ENCODE measurements at regions not wholly inside any gene's neighbourhood (a gene's known extent, or its start where the extent isn't known, plus 50 kb on each side); places are given as distances from the start of the nearest gene placed in this dataset.
"Not testable (repeated sequence)": the region's sequence is repeated elsewhere in the genome, so short reads cannot be mapped to it uniquely, and the experiment has no call there.

DNA sequence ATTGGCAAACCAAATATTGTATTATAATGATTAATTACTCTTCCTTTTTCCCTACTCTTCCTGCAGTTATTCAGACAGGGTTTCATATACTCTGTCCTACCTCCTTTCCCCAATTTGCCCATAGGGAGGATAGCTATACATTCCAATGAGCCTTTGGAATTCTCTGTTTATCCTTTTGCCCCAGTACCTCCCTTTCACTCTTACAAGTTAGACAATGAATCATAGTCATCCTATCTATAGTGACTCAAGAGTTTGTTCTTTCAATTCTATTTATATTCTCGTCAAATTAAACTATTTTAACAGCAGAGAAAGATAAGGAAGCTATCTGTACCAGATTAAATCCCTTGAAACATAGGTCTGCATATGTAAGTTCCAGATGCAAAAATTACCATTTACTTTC lies 437.5 kb downstream of the NR4A2 start:
- Mint-ChIP-seq H3K9me3 (peaks cover 0 to 15% (median 0%) of the 10 kb centered on the region in 9 donors), H3K36me3 (no peaks in the 10 kb centered on the region), H3K27me3 (no peaks in the 10 kb centered on the region), H3K4me3 (no peak overlapping the region), H3K27ac (no peak overlapping the region), H3K4me1 (no peaks in the 10 kb centered on the region)
- POLR2A ChIA-PET, result no interaction called here
- DNase-seq, result no peak
- ATAC-seq, result no peak

DNA sequence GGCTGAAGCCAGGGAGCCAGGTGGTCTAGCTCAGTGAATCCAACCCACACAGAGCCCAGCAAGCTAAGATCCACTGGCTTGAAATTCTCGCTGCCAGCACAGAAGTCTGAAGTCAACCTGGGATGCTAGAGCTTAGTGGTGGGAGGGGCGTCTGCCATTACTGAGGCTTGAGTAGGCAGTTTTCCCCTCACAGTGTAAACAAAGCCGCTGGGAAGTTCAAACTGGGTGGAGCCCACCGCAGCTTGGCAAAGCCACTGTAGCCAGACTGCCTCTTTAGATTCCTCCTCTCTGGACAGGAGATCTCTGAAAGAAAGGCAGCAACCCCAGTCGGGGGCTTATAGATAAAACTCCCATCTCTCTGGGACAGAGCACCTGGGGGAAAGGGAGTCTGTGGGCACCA lies 452.1 kb downstream of the NR4A2 start:
- H3K27ac Mint-ChIP-seq, H3K4me1 Mint-ChIP-seq, ATAC-seq, POLR2A ChIA-PET, DNase-seq, H3K4me3 Mint-ChIP-seq, H3K27me3 Mint-ChIP-seq: not testable (repeated sequence)
- Mint-ChIP-seq H3K9me3 (peaks cover 8 to 59% (median 36%) of the 10 kb centered on the region in 9 donors), H3K36me3 (peaks cover 0 to 22% (median 0%) of the 10 kb centered on the region in 3 donors)

DNA sequence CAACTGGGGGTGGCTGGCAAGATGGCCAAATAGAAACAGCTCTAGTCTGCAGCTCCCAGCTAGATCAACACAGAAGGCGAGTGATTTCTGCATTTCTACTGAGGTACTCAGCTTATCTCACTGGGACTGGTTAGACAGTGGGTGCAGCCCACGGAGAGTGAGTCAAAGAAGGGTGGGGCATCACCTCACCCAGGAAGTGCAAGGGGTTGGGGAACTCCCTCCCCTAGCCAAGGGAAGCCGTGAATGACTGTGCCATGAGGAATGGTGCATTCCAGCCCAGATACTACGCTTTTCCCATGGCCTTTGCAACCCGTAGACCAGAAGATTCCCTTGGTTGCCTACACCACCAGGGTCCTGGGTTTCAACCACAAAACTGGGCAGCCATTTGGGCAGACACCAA lies 452.6 kb downstream of the NR4A2 start:
- H3K4me3 Mint-ChIP-seq, H3K27me3 Mint-ChIP-seq, DNase-seq, ATAC-seq, POLR2A ChIA-PET, H3K27ac Mint-ChIP-seq, H3K4me1 Mint-ChIP-seq: not testable (repeated sequence)
- Mint-ChIP-seq H3K9me3 (peaks cover 8 to 59% (median 34%) of the 10 kb centered on the region in 9 donors), H3K36me3 (peaks cover 0 to 22% (median 0%) of the 10 kb centered on the region in 3 donors)

DNA sequence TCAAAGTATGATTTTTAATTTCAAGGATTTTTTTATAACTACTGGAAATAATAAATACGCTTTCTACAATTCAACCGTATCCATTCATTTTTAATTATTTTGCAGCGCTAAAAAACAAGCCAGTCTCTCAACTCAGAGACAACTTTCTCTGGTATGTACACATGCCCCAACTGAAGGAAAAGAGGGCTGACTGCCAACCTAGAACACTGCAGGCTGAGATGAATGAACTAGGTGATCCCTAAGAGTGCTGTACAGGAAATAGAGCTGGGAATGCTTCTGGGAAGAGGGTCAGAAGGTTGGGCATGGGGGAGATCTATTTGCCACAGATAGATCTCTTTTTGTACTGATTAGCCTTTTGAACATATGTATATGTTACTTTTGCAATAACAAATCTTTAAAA lies 460.1 kb downstream of the NR4A2 start:
- no peak for ATAC-seq
- peaks cover 0 to 35% (median 24%) of the 10 kb centered on the region in 9 donors for H3K9me3 Mint-ChIP-seq

DNA sequence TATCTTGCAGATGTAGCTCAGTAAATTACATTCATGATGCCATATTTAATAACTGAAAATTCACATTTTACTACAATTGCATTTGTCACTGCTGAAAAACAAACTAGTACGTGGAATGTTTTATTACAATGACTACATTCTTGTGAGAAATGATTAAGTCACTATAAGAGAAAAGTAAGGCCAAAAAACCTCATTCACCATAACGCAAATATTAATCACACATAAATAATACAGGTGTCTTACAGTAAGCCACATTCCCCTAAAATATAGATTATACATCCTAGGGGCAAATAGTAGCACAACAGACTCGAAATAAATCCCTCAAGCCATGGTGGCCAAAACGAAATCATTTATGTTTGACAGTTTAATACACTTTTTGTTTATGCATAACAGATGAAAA lies 460.6 kb downstream of the NR4A2 start:
- Mint-ChIP-seq H3K9me3 (peaks cover 0 to 35% (median 23%) of the 10 kb centered on the region in 9 donors), H3K27me3 (no peaks in the 10 kb centered on the region), H3K4me3 (no peak overlapping the region), H3K36me3 (peaks cover 0 to 15% (median 0%) of the 10 kb centered on the region in 3 donors), H3K27ac (no peak overlapping the region), H3K4me1 (no peaks in the 10 kb centered on the region)
- ATAC-seq (no peak), DNase-seq (no peak)
- POLR2A ChIA-PET, result no interaction called here

More for the DNA sequence above, 460.1 kb downstream of the NR4A2 start:
- no peaks in the 10 kb centered on the region for H3K27me3 Mint-ChIP-seq
- H3K4me1 Mint-ChIP-seq, result no peaks in the 10 kb centered on the region
- no peak for DNase-seq
- H3K36me3 Mint-ChIP-seq, result peaks cover 0 to 15% (median 0%) of the 10 kb centered on the region in 3 donors
- H3K27ac Mint-ChIP-seq, result no peak overlapping the region
- POLR2A ChIA-PET, result no interaction called here
- H3K4me3 Mint-ChIP-seq, result no peak overlapping the region

DNA sequence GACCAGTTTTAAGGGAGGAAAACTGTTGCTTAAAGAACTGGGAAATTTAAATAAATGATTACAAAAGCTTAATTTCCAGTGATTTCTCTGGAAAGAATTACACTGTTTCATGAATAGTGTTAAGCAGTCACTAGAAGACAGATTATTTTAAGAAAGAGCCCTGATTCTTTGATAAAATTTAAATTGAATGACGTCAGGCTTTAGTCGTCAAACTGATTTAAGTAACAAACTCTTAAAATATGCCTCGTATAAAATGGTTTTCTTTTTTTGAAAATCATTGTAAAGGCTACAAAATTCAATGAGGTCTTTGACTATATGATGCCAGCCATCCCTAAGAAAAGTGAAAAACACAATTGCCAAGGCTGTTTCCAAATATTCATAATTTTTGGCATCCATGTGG lies 465.0 kb downstream of the NR4A2 start:
- ATAC-seq (no peak), DNase-seq (no peak)
- Mint-ChIP-seq H3K27ac (no peak overlapping the region), H3K4me3 (no peak overlapping the region), H3K9me3 (peaks cover 0 to 3% (median 0%) of the 10 kb centered on the region in 9 donors), H3K27me3 (no peaks in the 10 kb centered on the region), H3K4me1 (no peaks in the 10 kb centered on the region), H3K36me3 (no peaks in the 10 kb centered on the region)
- POLR2A ChIA-PET, result no interaction called here

DNA sequence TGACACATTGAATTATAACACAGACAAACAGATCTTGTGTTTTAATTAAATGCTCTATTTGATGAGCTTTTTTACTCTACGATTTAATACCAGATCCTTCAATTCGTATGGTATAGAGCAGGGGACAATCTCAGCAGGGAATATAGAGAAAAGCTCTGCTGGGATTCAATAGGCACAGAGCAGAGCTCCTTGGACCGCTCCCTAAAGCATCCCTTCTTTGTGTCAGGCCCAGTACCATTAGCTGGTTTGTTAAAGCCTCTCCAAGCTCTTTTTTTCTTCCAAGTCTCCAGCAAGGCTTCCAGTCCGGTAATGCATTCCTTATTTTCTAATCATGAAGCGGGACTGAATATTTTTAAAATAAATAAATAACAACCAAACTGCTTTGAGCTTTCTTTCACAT lies 466.0 kb downstream of the NR4A2 start:
- no peak for ATAC-seq
- POLR2A ChIA-PET, result no interaction called here
- no peaks in the 10 kb centered on the region for H3K9me3 Mint-ChIP-seq
- H3K36me3 Mint-ChIP-seq, result no peaks in the 10 kb centered on the region
- no peak overlapping the region for H3K4me3 Mint-ChIP-seq
- H3K27me3 Mint-ChIP-seq, result no peaks in the 10 kb centered on the region
- no peaks in the 10 kb centered on the region for H3K4me1 Mint-ChIP-seq
- H3K27ac Mint-ChIP-seq, result no peak overlapping the region
- DNase-seq, result no peak

DNA sequence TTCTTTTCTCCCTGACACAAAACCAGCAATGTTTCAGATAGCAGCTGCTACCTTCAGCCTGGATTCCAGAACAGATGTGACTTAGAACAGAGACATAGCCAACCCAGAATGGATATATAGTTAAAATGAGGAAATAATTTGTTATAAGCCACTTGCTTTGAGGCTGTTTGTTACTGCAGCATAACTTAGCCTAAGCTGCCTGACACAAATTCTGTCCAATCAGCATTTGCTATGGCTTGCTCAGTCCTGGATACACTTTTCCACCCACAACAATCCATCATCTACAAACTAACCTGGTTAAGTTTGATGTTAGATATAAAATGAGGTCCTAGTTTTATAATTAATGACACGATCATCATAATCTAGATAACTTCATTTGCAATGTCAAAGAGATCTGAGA lies 480.4 kb downstream of the NR4A2 start:
- no peak overlapping the region for H3K27ac Mint-ChIP-seq
- DNase-seq (no peak), ATAC-seq (no peak)
- peaks cover 0 to 2% (median 0%) of the 10 kb centered on the region in 5 donors for H3K27me3 Mint-ChIP-seq
- H3K4me1 Mint-ChIP-seq, result no peaks in the 10 kb centered on the region
- no peak overlapping the region for H3K4me3 Mint-ChIP-seq
- no peaks in the 10 kb centered on the region for H3K36me3 Mint-ChIP-seq
- POLR2A ChIA-PET, result no interaction called here
- peaks cover 0 to 9% (median 0%) of the 10 kb centered on the region in 9 donors for H3K9me3 Mint-ChIP-seq

DNA sequence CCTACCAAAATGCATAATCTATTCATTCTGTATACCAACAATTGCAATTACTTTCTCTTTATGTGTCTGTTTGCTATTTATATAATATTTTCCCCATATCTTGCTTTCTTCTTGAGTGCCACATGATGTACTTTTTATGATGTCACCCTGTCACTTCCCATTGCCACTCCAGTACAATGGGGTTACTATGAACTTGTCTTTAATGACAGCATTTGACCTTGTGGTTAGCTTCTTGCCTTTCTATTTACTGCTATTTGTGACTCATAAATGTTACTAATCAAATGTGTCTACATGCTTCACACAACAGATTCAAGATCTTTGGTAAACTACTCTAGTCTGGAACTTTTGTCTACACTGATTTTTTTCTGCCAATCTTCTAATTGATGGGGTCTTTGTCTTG lies 486.3 kb downstream of the NR4A2 start:
- H3K27ac Mint-ChIP-seq, result no peak overlapping the region
- no peak overlapping the region for H3K4me3 Mint-ChIP-seq
- ATAC-seq (no peak), DNase-seq (no peak)
- POLR2A ChIA-PET, result no interaction called here
- H3K36me3 Mint-ChIP-seq, result no peaks in the 10 kb centered on the region
- no peaks in the 10 kb centered on the region for H3K4me1 Mint-ChIP-seq
- no peaks in the 10 kb centered on the region for H3K27me3 Mint-ChIP-seq
- peaks cover 0 to 4% (median 0%) of the 10 kb centered on the region in 9 donors for H3K9me3 Mint-ChIP-seq

DNA sequence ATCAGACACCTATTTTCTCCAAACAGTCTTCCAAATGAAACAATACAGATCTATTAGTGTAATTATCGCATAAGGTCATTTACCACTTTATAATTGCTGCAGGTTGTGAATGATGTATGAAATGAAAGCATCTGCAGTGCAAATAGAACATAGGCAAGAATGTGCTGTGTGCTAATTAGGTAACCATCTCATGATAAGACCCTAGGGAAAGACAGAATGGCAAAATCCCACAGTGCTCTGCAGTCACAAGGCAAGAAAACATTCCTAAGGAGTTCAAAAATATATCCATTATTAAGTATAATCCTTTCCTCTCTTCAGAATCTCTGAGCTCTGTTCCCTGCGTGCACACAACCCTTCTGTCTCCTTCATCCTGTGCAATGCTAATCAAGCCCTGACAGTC lies 488.1 kb downstream of the NR4A2 start:
- Mint-ChIP-seq H3K9me3 (peaks cover 0 to 4% (median 0%) of the 10 kb centered on the region in 9 donors), H3K4me3 (no peak overlapping the region), H3K27ac (no peak overlapping the region), H3K4me1 (no peaks in the 10 kb centered on the region), H3K36me3 (no peaks in the 10 kb centered on the region), H3K27me3 (no peaks in the 10 kb centered on the region)
- DNase-seq (no peak), ATAC-seq (no peak)
- POLR2A ChIA-PET, result no interaction called here

DNA sequence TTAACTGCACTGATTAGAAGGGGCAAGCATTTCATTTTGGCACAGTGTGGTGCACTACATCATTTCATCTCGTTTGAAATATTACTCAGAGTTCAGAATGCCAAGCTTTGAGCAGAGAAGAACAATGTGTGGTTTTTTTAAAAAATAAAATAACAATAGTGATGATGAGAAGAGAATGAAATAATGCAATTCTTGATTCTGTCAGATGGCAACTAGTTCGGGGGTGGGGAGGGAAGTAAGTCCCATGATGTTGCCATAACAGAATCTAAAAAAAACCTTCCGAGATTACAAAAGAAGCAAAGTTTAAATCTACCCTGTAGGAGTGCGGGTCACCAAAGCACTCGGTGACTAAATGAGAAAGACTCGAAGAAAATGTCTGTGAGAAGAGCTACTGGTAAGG lies 490.4 kb downstream of the NR4A2 start:
- POLR2A ChIA-PET, result no interaction called here
- H3K4me1 Mint-ChIP-seq, result no peaks in the 10 kb centered on the region
- no peak for DNase-seq
- H3K9me3 Mint-ChIP-seq, result peaks cover 0 to under 1% (median 0%) of the 10 kb centered on the region in 9 donors
- no peaks in the 10 kb centered on the region for H3K36me3 Mint-ChIP-seq
- no peaks in the 10 kb centered on the region for H3K27me3 Mint-ChIP-seq
- ATAC-seq, result no peak
- H3K4me3 Mint-ChIP-seq, result no peak overlapping the region
- no peak overlapping the region for H3K27ac Mint-ChIP-seq

DNA sequence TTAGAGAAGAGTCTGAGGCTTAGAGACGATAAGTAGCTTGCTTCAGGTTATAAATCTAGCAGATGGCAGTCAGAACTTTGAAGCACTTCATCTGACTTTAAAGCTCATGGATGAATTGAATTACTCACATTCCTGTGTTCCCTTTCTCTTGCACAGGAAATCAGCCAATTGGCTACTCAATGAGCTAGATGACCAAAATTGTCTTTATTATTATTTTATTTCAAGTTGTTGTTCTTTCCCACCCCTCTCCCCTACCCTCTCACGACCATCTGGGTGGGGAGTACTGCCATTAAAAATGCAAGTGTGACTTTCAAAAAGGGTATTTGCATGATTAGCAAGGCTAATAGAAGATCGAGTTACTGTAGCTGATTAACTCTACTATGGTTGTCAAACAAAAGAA lies 491.1 kb downstream of the NR4A2 start:
- Mint-ChIP-seq H3K9me3 (no peaks in the 10 kb centered on the region), H3K36me3 (no peaks in the 10 kb centered on the region), H3K27me3 (no peaks in the 10 kb centered on the region), H3K4me1 (no peaks in the 10 kb centered on the region), H3K4me3 (no peak overlapping the region), H3K27ac (no peak overlapping the region)
- DNase-seq (no peak), ATAC-seq (no peak)
- POLR2A ChIA-PET, result no interaction called here

DNA sequence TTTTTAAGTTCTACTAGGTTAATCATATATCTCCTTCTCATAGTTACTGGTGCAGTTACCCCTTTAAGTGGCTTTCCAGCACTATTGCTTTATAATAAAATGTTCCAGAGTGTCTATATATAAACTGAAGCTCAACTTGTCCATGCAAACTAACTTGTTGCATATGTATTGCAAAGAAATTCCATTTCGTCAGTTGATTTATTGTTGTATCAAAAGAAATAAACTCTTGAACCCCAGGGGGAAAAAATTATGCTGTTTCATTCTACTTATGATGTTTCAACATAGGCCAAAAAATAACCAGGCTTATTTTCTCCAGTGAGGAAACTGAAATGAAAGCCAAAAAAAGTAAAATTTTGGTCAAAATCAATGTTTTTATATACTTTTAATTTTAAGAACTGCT lies 491.9 kb downstream of the NR4A2 start:
- no peaks in the 10 kb centered on the region for H3K4me1 Mint-ChIP-seq
- no peak for DNase-seq
- no peaks in the 10 kb centered on the region for H3K9me3 Mint-ChIP-seq
- no peak overlapping the region for H3K27ac Mint-ChIP-seq
- H3K4me3 Mint-ChIP-seq, result no peak overlapping the region
- H3K27me3 Mint-ChIP-seq, result no peaks in the 10 kb centered on the region
- no peaks in the 10 kb centered on the region for H3K36me3 Mint-ChIP-seq
- POLR2A ChIA-PET, result no interaction called here
- no peak for ATAC-seq

DNA sequence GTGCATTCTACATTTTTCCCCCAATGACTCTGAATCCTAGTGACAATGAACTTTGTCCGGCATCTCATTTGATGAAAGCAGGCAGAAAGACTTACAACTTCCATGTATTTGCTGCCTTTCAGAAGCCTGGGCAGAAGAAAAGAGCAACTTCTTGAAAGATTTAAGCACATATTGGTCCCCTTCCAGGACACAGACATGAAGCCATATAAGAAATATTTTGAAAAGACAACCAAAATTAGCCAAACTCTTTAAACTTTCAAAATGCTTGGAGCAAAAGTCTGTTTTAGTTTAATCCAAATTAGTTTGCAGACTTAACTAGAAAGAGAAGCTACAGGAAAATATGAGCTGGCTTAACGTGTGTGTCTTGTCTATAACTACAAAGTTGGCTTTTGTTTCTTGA lies 492.5 kb downstream of the NR4A2 start:
- POLR2A ChIA-PET, result no interaction called here
- Mint-ChIP-seq H3K27me3 (no peaks in the 10 kb centered on the region), H3K9me3 (no peaks in the 10 kb centered on the region), H3K4me3 (no peak overlapping the region), H3K36me3 (no peaks in the 10 kb centered on the region), H3K27ac (no peak overlapping the region), H3K4me1 (no peaks in the 10 kb centered on the region)
- no peak for DNase-seq
- ATAC-seq, result no peak

DNA sequence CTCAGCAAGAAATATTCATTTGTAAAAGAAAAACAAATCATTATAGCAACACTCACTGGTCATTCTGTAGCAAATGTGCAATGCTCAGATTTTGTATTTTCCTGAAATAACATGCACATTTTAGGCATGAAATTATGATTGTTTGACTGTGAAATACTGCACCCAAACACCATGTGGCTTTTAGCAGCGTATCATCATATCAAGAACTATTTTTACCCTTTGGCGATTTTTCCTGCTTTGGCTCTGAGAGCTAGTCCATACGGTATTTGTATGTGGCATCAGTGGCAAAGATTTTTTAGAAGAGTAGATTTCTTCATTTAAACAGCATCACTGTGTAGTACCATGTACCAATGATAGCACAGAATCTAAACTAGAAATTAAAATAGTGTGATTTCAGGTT lies 493.1 kb downstream of the NR4A2 start:
- no peak for DNase-seq
- H3K4me3 Mint-ChIP-seq, result no peak overlapping the region

More for the DNA sequence above, 493.1 kb downstream of the NR4A2 start:
- H3K27me3 Mint-ChIP-seq, result no peaks in the 10 kb centered on the region
- no peaks in the 10 kb centered on the region for H3K36me3 Mint-ChIP-seq
- no peak overlapping the region for H3K27ac Mint-ChIP-seq
- no peak for ATAC-seq
- H3K4me1 Mint-ChIP-seq, result no peaks in the 10 kb centered on the region
- H3K9me3 Mint-ChIP-seq, result no peaks in the 10 kb centered on the region
- POLR2A ChIA-PET, result no interaction called here

Measured in naive thymus-derived CD8-positive, alpha-beta T cell (primary cell).